ENCODE measurements at regions not wholly inside any gene's neighbourhood (a gene's known extent, or its start where the extent isn't known, plus 50 kb on each side); places are given as distances from the start of the nearest gene placed in this dataset.

GRCh38 chr2:56012221-56012765 lies 88.7 kb upstream of the EFEMP1 start:
- no peaks in the 10 kb centered on the region for H3K9me3 ChIP-seq (replicated peaks in 1 of 3)
- DNase-seq: no peak
- H3K4me1 ChIP-seq (replicated peaks in 1 of 2): no peaks in the 10 kb centered on the region
- no peaks in the 10 kb centered on the region for H3K36me3 ChIP-seq (replicated peaks in 1 of 2)
- H3K4me3 ChIP-seq: no peak overlapping the region
- no peaks in the 10 kb centered on the region for H3K27me3 ChIP-seq
- no peak for TF ChIP-seq CTCF (IDR thresholded peaks at IDR 0.05)
- no peak for TF ChIP-seq POLR2A (IDR thresholded peaks at IDR 0.05)
- intact Hi-C loops (cut with DNase I): loop anchor here in 1 of 2 donors (10.0 kb wide), 1 partner anchor 297 kb away; no protein-coding TSS in a partner anchor
- H3K27ac ChIP-seq: no peak overlapping the region
- 30 to 60% (median 49%) methylated on average over 1 of the region's 1 CpG for WGBS, 4 donors

GRCh38 chr2:56013475-56013874 lies 89.9 kb upstream of the EFEMP1 start:
- Histone ChIP-seq H3K36me3 (replicated peaks in 1 of 2) (no peaks in the 10 kb centered on the region), H3K4me3 (no peak overlapping the region), H3K4me1 (replicated peaks in 1 of 2) (no peaks in the 10 kb centered on the region), H3K27me3 (no peaks in the 10 kb centered on the region), H3K9me3 (replicated peaks in 1 of 3) (no peaks in the 10 kb centered on the region), H3K27ac (no peak overlapping the region)
- intact Hi-C loops (cut with DNase I): loop anchor here in 1 of 2 donors (10.0 kb wide), 1 partner anchor 299 kb away; no protein-coding TSS in a partner anchor
- DNase-seq: no peak
- no peak for TF ChIP-seq CTCF (IDR thresholded peaks at IDR 0.05)

GRCh38 chr2:56014046-56014730 lies 90.6 kb upstream of the EFEMP1 start:
- WGBS, 4 donors: 67 to 79% (median 73%) methylated on average over 8 of the region's 8 CpGs
- Histone ChIP-seq H3K27ac (no peak overlapping the region), H3K9me3 (replicated peaks in 1 of 3) (no peaks in the 10 kb centered on the region), H3K4me3 (no peak overlapping the region), H3K4me1 (replicated peaks in 1 of 2) (no peaks in the 10 kb centered on the region), H3K27me3 (no peaks in the 10 kb centered on the region), H3K36me3 (replicated peaks in 1 of 2) (no peaks in the 10 kb centered on the region)
- intact Hi-C loops (cut with DNase I): loop anchor here in 1 of 2 donors (10.0 kb wide), 1 partner anchor 299 kb away; no protein-coding TSS in a partner anchor
- no peak for TF ChIP-seq POLR2A (IDR thresholded peaks at IDR 0.05)
- TF ChIP-seq CTCF (IDR thresholded peaks at IDR 0.05): no peak
- DNase-seq: no peak

- Histone ChIP-seq H3K4me3 (no peak overlapping the region), H3K9me3 (replicated peaks in 1 of 3) (no peaks in the 10 kb centered on the region), H3K4me1 (replicated peaks in 1 of 2) (no peaks in the 10 kb centered on the region), H3K27me3 (no peaks in the 10 kb centered on the region), H3K27ac (no peak overlapping the region), H3K36me3 (replicated peaks in 1 of 2) (no peaks in the 10 kb centered on the region)
- 27 to 39% (median 35%) methylated on average over 4 of the region's 4 CpGs for WGBS, 4 donors
- DNase-seq: no peak
- TF ChIP-seq POLR2A (IDR thresholded peaks at IDR 0.05): no peak
- TF ChIP-seq CTCF (IDR thresholded peaks at IDR 0.05): no peak
- intact Hi-C loops (cut with DNase I): loop anchor here in 1 of 2 donors (10.0 kb wide), 1 partner anchor 301 kb away; no protein-coding TSS in a partner anchor
These were observed 92.1 kb upstream of the EFEMP1 start for GRCh38 chr2:56015711-56016115.

All from adrenal gland (tissue), 9 donors.